ENCODE measurements at regions not wholly inside any gene's neighbourhood (a gene's known extent, or its start where the extent isn't known, plus 50 kb on each side); places are given as distances from the start of the nearest gene placed in this dataset.

DNA sequence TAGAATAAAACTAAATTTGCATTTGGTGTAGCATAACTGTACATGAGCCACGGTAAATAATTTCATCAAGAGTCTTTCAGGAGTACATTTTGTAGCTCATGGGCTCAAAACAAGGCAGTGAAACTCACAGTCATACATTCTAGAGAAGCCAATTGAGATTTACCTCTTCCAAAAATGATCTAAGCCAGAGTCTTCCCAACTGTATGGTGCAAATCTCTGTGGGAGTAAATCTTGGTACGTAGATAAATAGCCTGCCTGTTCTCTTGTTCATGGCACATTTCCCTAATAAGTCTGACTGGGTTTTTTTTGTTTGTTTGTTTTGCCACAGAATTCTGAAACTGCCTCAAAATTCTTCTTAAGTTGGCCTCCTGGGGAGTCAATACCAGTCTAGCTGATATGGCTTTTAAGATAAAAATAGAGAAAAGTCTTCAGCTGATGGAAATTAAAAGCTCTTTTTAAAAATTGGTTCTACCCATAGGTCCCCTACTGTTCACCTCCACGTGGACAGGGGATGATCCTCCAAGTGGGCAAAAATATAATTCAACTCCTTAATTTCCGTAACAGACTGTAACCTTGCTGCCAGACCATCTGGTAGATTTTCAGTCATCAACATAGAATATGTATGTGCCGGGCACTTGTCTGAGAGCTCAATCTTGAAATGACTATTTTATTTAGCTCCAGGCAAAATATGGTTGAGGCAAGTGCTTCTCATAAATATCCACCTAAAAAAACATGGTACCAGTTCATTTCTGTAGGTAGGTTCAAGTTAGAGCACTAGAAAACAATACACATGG, 365.4 kb downstream of the PDHA2 start:
- TF ChIP-seq, protein P1, sequence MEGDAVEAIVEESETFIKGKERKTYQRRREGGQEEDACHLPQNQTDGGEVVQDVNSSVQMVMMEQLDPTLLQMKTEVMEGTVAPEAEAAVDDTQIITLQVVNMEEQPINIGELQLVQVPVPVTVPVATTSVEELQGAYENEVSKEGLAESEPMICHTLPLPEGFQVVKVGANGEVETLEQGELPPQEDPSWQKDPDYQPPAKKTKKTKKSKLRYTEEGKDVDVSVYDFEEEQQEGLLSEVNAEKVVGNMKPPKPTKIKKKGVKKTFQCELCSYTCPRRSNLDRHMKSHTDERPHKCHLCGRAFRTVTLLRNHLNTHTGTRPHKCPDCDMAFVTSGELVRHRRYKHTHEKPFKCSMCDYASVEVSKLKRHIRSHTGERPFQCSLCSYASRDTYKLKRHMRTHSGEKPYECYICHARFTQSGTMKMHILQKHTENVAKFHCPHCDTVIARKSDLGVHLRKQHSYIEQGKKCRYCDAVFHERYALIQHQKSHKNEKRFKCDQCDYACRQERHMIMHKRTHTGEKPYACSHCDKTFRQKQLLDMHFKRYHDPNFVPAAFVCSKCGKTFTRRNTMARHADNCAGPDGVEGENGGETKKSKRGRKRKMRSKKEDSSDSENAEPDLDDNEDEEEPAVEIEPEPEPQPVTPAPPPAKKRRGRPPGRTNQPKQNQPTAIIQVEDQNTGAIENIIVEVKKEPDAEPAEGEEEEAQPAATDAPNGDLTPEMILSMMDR (IDR thresholded peaks at IDR 0.05; ENCODE audit: extremely low read depth in 1 of 2, insufficient read depth in 1 of 2, low read depth in 1 of 2, low read length in 2 of 2), result no peak
- TF ChIP-seq EZH2 (IDR thresholded peaks at IDR 0.05; ENCODE audit: borderline replicate concordance, low read depth, low read length, severe bottlenecking) (no peak), POLR2A (IDR thresholded peaks at IDR 0.05; ENCODE audit: low read depth, low read length) (no peak)
- TF ChIP-seq, protein P2, sequence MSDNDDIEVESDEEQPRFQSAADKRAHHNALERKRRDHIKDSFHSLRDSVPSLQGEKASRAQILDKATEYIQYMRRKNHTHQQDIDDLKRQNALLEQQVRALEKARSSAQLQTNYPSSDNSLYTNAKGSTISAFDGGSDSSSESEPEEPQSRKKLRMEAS (IDR thresholded peaks at IDR 0.05; ENCODE audit: insufficient read depth, insufficient read length), result no peak
